Nephron progenitor cell (in vitro differentiated cells): ENCODE measurements at regions not wholly inside any gene's neighbourhood (a gene's known extent, or its start where the extent isn't known, plus 50 kb on each side); places are given as distances from the start of the nearest gene placed in this dataset.

Experiments
- DNase-seq: peaks from one replicate; pipeline ENCODE4 v3.0.0; 2021
- H3K27ac Mint-ChIP-seq: 2 replicates; pipeline ENCODE4 v1.8.0; 2021; ENCODE audit warnings: mild to moderate bottlenecking, moderate library complexity, mixed read lengths
- H3K27me3 Mint-ChIP-seq: 2 replicates; pipeline ENCODE4 v1.8.0; 2021; ENCODE audit warnings: mild to moderate bottlenecking, low read depth, mixed read lengths; ENCODE audit not compliant: poor library complexity
- H3K36me3 Mint-ChIP-seq: 2 replicates; pipeline ENCODE4 v1.8.0; 2021; ENCODE audit warnings: low read depth, mixed read lengths
- H3K4me1 Mint-ChIP-seq: 2 replicates; pipeline ENCODE4 v1.8.0; 2021; ENCODE audit warnings: mixed read lengths
- H3K4me3 Mint-ChIP-seq: 2 replicates; pipeline ENCODE4 v1.8.0; 2021; ENCODE audit warnings: mild to moderate bottlenecking, moderate library complexity, mixed read lengths
- H3K9me3 Mint-ChIP-seq: 2 replicates; pipeline ENCODE4 v1.8.0; 2021; ENCODE audit warnings: mild to moderate bottlenecking, moderate library complexity, mixed read lengths
- TF ChIP-seq, protein P1 (sequence below): fragments of 200-600 bp; sonication (generic); IDR thresholded peaks from 2 replicates; pipeline ENCODE4 v1.5.0; 2021; ENCODE audit warnings: antibody characterized with exemption

DNA sequence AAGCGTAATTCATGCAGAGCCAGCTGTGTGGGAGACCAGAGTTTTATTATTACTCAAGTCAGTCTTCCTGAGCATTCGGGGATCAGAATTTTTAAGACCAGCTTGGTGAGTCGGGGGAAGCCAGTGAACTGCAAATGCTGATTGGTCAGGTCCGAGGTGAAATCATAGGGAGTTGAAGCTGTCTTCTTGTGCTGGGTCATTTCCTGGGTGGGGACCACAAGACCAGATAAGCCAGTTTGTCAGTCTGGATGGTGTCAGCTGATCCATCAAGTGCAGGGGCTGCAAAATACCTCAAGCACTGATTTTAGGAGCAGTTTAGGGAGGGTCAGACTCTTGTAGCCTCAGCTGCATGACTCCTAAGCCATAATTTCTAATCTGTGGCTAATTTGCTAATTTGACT lies 228.1 kb upstream of the ATP10A start:
- Mint-ChIP-seq H3K9me3 (peaks cover 5% of the 10 kb centered on the region), H3K36me3 (no peaks in the 10 kb centered on the region), H3K4me3 (no peak overlapping the region), H3K27ac (no peak overlapping the region), H3K27me3 (peaks cover 3% of the 10 kb centered on the region), H3K4me1 (peaks cover 11% of the 10 kb centered on the region)
- no peak for DNase-seq
- TF ChIP-seq, protein P1, sequence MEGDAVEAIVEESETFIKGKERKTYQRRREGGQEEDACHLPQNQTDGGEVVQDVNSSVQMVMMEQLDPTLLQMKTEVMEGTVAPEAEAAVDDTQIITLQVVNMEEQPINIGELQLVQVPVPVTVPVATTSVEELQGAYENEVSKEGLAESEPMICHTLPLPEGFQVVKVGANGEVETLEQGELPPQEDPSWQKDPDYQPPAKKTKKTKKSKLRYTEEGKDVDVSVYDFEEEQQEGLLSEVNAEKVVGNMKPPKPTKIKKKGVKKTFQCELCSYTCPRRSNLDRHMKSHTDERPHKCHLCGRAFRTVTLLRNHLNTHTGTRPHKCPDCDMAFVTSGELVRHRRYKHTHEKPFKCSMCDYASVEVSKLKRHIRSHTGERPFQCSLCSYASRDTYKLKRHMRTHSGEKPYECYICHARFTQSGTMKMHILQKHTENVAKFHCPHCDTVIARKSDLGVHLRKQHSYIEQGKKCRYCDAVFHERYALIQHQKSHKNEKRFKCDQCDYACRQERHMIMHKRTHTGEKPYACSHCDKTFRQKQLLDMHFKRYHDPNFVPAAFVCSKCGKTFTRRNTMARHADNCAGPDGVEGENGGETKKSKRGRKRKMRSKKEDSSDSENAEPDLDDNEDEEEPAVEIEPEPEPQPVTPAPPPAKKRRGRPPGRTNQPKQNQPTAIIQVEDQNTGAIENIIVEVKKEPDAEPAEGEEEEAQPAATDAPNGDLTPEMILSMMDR = no peak

DNA sequence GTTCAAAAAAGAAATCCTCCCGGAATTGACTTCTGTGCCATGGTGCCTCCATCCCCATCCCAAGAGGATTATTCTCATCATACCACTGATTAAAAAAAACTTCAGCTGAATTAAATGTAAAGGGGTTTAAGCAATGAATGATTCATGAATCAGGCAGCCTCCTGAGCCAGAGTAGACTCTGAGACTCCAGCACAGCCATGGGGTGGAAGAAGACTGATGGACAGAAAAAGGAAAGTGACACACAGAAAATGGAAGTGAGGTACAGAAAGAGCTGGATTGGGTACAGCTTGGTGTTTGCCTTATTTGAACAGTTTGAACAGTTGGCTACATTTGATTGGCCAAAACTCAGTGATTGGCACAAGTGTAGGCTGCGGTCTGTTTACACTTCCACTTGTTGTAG lies 224.8 kb upstream of the ATP10A start:
- TF ChIP-seq, protein P1 = no peak
- Mint-ChIP-seq H3K4me3 (no peak overlapping the region), H3K27ac (no peak overlapping the region), H3K4me1 (peaks cover 22% of the 10 kb centered on the region), H3K9me3 (no peaks in the 10 kb centered on the region), H3K27me3 (peaks cover 2% of the 10 kb centered on the region), H3K36me3 (no peaks in the 10 kb centered on the region)
- DNase-seq = no peak

- Mint-ChIP-seq H3K36me3 (no peaks in the 10 kb centered on the region), H3K4me3 (no peak overlapping the region), H3K9me3 (no peaks in the 10 kb centered on the region), H3K27me3 (peaks cover 2% of the 10 kb centered on the region), H3K27ac (no peak overlapping the region), H3K4me1 (peaks cover 25% of the 10 kb centered on the region)
- TF ChIP-seq, protein P1 = no peak
- DNase-seq = no peak
Observed at GRCh38 chr15:26087395-26087794, 224.3 kb upstream of the ATP10A start.

- TF ChIP-seq, protein P1 = no peak
- peaks cover 11% of the 10 kb centered on the region for H3K27me3 Mint-ChIP-seq
- H3K27ac Mint-ChIP-seq = no peak overlapping the region
- DNase-seq = no peak
- H3K36me3 Mint-ChIP-seq = no peaks in the 10 kb centered on the region
- H3K4me1 Mint-ChIP-seq = peaks cover 23% of the 10 kb centered on the region
- H3K4me3 Mint-ChIP-seq = no peak overlapping the region
- H3K9me3 Mint-ChIP-seq = peaks cover 4% of the 10 kb centered on the region
Observed at GRCh38 chr15:26084771-26085170, 221.6 kb upstream of the ATP10A start.

DNA sequence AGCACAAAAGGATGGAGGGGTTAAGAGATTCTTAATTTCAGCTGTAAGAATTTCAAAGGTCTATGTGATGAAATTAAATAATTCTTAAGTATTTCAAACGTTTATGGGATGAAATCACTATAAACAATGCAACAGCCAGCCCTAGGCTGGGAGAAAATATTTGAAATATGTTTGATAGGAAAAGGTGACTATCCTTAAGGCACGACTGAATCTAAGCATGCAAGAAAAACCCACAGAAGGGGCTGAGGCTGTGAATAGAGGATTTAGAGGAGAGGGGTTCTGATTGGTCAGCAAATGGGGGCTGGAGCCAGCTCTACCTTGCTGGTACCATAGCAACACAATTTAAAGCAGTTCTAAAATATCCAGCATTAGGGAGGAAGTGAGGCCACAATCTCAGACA lies 220.8 kb upstream of the ATP10A start:
- TF ChIP-seq, protein P1 = no peak
- Mint-ChIP-seq H3K27ac (no peak overlapping the region), H3K4me3 (peak overlapping the region; percentile 92)

DNA sequence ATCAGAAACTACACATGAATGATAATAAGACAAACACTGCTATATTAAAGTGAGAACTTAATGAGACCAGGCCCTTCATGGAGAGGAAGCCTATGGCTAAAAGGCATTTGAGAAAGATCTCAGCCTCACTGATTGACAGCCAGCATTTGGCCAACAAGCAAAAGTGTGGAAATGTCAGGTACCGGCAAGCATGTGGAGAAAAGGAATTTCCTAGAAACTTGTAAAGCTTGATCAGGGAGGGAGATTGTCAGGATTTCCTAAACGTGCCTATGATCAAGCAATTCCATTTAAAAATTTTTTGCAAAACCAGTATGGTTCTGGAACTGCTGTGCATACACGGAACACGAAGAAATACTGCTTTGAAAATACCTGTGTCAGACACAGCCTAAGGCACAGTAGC lies 220.3 kb upstream of the ATP10A start:
- H3K4me3 Mint-ChIP-seq = peak overlapping the region; percentile 92
- H3K9me3 Mint-ChIP-seq = peaks cover 4% of the 10 kb centered on the region
- no peaks in the 10 kb centered on the region for H3K36me3 Mint-ChIP-seq
- TF ChIP-seq, protein P1 = no peak
- H3K4me1 Mint-ChIP-seq = peaks cover 23% of the 10 kb centered on the region
- no peak overlapping the region for H3K27ac Mint-ChIP-seq
- peaks cover 17% of the 10 kb centered on the region for H3K27me3 Mint-ChIP-seq
- DNase-seq = no peak

More for the DNA sequence above, 220.8 kb upstream of the ATP10A start:
- Mint-ChIP-seq H3K36me3 (no peaks in the 10 kb centered on the region), H3K9me3 (peaks cover 4% of the 10 kb centered on the region), H3K4me1 (peaks cover 23% of the 10 kb centered on the region), H3K27me3 (peaks cover 17% of the 10 kb centered on the region)
- DNase-seq = no peak
